ENCODE measurements at regions not wholly inside any gene's neighbourhood (a gene's known extent, or its start where the extent isn't known, plus 50 kb on each side); places are given as distances from the start of the nearest gene placed in this dataset.
A peak's percentile ranks its signal among the peaks of the same experiment; 100 is the strongest.

- TF ChIP-seq KLF6 (CRISPR knock-in tag; IDR thresholded peaks at IDR 0.05) (0 out of 2 replicates have a peak, but pooled peaks have one; percentile 37), MNT (IDR thresholded peaks at IDR 0.05) (no peak), ZNF652 (CRISPR knock-in tag; IDR thresholded peaks at IDR 0.05; ENCODE audit: borderline replicate concordance, low read depth) (no peak), ARID5B (CRISPR knock-in tag; IDR thresholded peaks at IDR 0.05) (no peak), GABPA (IDR thresholded peaks at IDR 0.05; ENCODE audit: low read depth, low read length) (no peak), GABPA (CRISPR knock-in tag; IDR thresholded peaks at IDR 0.05; ENCODE audit: low read depth) (no peak), CREB1 (IDR thresholded peaks at IDR 0.05) (no peak), CREB1 (CRISPR knock-in tag; IDR thresholded peaks at IDR 0.05) (no peak), MYNN (CRISPR knock-in tag; IDR thresholded peaks at IDR 0.05; ENCODE audit: low read depth) (no peak), ZNF598 (CRISPR knock-in tag; IDR thresholded peaks at IDR 0.05; ENCODE audit: borderline replicate concordance) (no peak), ZNF333 (CRISPR knock-in tag; IDR thresholded peaks at IDR 0.05; ENCODE audit: borderline replicate concordance) (no peak), SYNCRIP (IDR thresholded peaks at IDR 0.05; ENCODE audit: insufficient read depth, low read depth, low read length) (no peak), ISL2 (CRISPR knock-in tag; IDR thresholded peaks at IDR 0.05) (no peak), TFDP2 (CRISPR knock-in tag; IDR thresholded peaks at IDR 0.05) (0 out of 2 replicates have a peak, but pooled peaks have one; percentile 34), ZNF704 (CRISPR knock-in tag; IDR thresholded peaks at IDR 0.05; ENCODE audit: borderline replicate concordance) (no peak), RBM39 (IDR thresholded peaks at IDR 0.05; ENCODE audit: low read depth, low read length, poor library complexity, severe bottlenecking) (no peak), ARID2 (CRISPR knock-in tag; IDR thresholded peaks at IDR 0.05; ENCODE audit: borderline replicate concordance) (no peak), ZNF589 (CRISPR knock-in tag; conservative IDR thresholded peaks at IDR 0.05) (no peak), MYPOP (CRISPR knock-in tag; IDR thresholded peaks at IDR 0.05) (no peak), RNF219 (CRISPR knock-in tag; IDR thresholded peaks at IDR 0.05) (no peak)
Observed at GRCh38 chr6:138571181-138571580, 71.9 kb upstream of the NHSL1 start (continued).
